NT2/D1 (cell line): ENCODE measurements at regions not wholly inside any gene's neighbourhood (a gene's known extent, or its start where the extent isn't known, plus 50 kb on each side); places are given as distances from the start of the nearest gene placed in this dataset.
A peak's percentile ranks its signal among the peaks of the same experiment; 100 is the strongest.

ENCODE experiments used
- DNase-seq: peaks from one replicate; pipeline ENCODE4 v3.0.0-alpha.2; 2011; ENCODE audit warnings: low read depth, low spot score
- H3K27me3 ChIP-seq: 2 replicates; pipeline ENCODE4 v1.6.0; 2011; ENCODE audit warnings: mild to moderate bottlenecking; ENCODE audit not compliant: insufficient read length, insufficient read depth
- H3K36me3 ChIP-seq: 2 replicates; pipeline ENCODE4 v1.6.1; 2011; ENCODE audit warnings: mild to moderate bottlenecking, low read length, mixed read lengths; ENCODE audit not compliant: insufficient read depth, insufficient read length
- H3K4me1 ChIP-seq: 2 replicates; pipeline ENCODE4 v1.5.1; 2011; ENCODE audit not compliant: insufficient read depth, insufficient read length
- H3K4me3 ChIP-seq: 2 replicates; pipeline ENCODE4 v1.5.1; 2011; ENCODE audit warnings: low read depth; ENCODE audit not compliant: insufficient read length
- H3K9ac ChIP-seq: 2 replicates; pipeline ENCODE4 v1.6.0; 2011; ENCODE audit warnings: low read depth; ENCODE audit not compliant: insufficient read length
- H3K9me3 ChIP-seq: 2 replicates; pipeline ENCODE4 v1.5.1; 2011; ENCODE audit warnings: mild to moderate bottlenecking, low read length; ENCODE audit not compliant: insufficient read depth
- SUZ12 ChIP-seq: IDR thresholded peaks from 2 replicates; pipeline ENCODE4 v1.6.1; 2011; ENCODE audit not compliant: insufficient read length, insufficient read depth; ENCODE audit errors: extremely low read depth
- YY1 ChIP-seq: IDR thresholded peaks from 2 replicates; pipeline ENCODE4 v1.6.1; 2011; ENCODE audit not compliant: insufficient read length, insufficient read depth
- ZNF274 ChIP-seq: IDR thresholded peaks from 2 replicates; pipeline ENCODE4 v1.6.1; 2011; ENCODE audit warnings: mild to moderate bottlenecking, low read depth, low read length

DNA sequence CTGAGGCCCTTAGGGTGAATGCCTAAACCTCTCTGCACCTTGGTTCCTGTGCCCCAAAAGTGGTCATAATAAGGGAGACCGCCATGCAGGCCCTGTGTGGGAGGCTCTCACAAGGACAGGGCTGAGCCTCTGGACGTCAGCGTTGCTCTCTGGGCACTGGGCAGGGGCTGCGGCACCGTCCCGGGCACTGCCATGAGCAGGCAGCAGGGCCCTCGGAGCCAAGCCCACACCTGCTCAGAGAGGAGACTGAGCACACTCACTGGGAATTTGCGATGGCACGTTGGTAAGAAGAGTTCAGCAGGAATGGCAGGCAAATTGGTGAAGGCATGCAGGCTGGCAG lies 123.4 kb downstream of the HMX1 start:
- TF ChIP-seq YY1 (no peak), ZNF274 (no peak), SUZ12 (no peak)
- peaks cover 14% of the 10 kb centered on the region for H3K4me1 ChIP-seq
- H3K4me3 ChIP-seq, result no peak overlapping the region
- no peaks in the 10 kb centered on the region for H3K27me3 ChIP-seq
- DNase-seq, result no peak
- no peaks in the 10 kb centered on the region for H3K36me3 ChIP-seq
- no peaks in the 10 kb centered on the region for H3K9me3 ChIP-seq
- no peak overlapping the region for H3K9ac ChIP-seq

- Histone ChIP-seq H3K36me3 (no peaks in the 10 kb centered on the region), H3K4me3 (no peak overlapping the region), H3K27me3 (no peaks in the 10 kb centered on the region), H3K4me1 (peaks cover 14% of the 10 kb centered on the region), H3K9me3 (no peaks in the 10 kb centered on the region), H3K9ac (no peak overlapping the region)
- no peak for DNase-seq
- TF ChIP-seq YY1 (no peak), ZNF274 (no peak), SUZ12 (no peak)
Observed at GRCh38 chr4:8747467-8748235, 124.0 kb downstream of the HMX1 start.

GRCh38 chr4:8746523-8747466 lies 124.8 kb downstream of the HMX1 start:
- Histone ChIP-seq H3K4me1 (peaks cover 14% of the 10 kb centered on the region), H3K4me3 (no peak overlapping the region), H3K9me3 (no peaks in the 10 kb centered on the region), H3K9ac (no peak overlapping the region), H3K36me3 (no peaks in the 10 kb centered on the region), H3K27me3 (no peaks in the 10 kb centered on the region)
- no peak for DNase-seq
- TF ChIP-seq YY1, result no peak
- no peak for TF ChIP-seq SUZ12
- TF ChIP-seq ZNF274, result no peak

DNA sequence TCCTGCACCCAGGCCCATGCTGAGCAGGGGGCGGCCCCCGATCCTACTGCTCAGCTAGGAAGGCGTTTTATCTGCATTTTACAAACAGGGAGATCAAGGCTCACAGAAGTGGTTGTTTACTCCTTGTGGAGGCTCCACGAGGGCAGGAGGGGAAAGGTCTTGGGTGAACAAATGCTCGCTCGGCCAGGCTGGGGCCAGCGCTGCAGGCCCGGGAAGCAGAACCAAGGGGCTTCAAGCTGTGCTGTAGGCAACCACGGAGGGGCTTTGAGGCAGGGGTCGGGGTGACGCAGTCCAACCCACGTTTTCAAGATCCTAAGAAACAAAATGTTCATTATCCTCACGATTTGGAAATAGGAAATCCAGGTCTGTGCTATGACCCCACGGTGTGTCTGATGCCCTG lies 125.8 kb downstream of the HMX1 start:
- Histone ChIP-seq H3K4me3 (no peak overlapping the region), H3K9ac (no peak overlapping the region), H3K4me1 (peaks cover 18% of the 10 kb centered on the region), H3K27me3 (no peaks in the 10 kb centered on the region), H3K36me3 (no peaks in the 10 kb centered on the region), H3K9me3 (no peaks in the 10 kb centered on the region)
- no peak for DNase-seq
- TF ChIP-seq SUZ12 (no peak), ZNF274 (no peak), YY1 (no peak)

- no peak for DNase-seq
- H3K36me3 ChIP-seq, result no peaks in the 10 kb centered on the region
- H3K27me3 ChIP-seq, result no peaks in the 10 kb centered on the region
- H3K9ac ChIP-seq, result peak overlapping the region; percentile 45
- H3K4me3 ChIP-seq, result no peak overlapping the region
- no peak for TF ChIP-seq YY1
- no peak for TF ChIP-seq ZNF274
- no peak for TF ChIP-seq SUZ12
- no peaks in the 10 kb centered on the region for H3K9me3 ChIP-seq
- peaks cover 22% of the 10 kb centered on the region for H3K4me1 ChIP-seq
Observed at GRCh38 chr4:8745005-8745790, 126.4 kb downstream of the HMX1 start.

DNA sequence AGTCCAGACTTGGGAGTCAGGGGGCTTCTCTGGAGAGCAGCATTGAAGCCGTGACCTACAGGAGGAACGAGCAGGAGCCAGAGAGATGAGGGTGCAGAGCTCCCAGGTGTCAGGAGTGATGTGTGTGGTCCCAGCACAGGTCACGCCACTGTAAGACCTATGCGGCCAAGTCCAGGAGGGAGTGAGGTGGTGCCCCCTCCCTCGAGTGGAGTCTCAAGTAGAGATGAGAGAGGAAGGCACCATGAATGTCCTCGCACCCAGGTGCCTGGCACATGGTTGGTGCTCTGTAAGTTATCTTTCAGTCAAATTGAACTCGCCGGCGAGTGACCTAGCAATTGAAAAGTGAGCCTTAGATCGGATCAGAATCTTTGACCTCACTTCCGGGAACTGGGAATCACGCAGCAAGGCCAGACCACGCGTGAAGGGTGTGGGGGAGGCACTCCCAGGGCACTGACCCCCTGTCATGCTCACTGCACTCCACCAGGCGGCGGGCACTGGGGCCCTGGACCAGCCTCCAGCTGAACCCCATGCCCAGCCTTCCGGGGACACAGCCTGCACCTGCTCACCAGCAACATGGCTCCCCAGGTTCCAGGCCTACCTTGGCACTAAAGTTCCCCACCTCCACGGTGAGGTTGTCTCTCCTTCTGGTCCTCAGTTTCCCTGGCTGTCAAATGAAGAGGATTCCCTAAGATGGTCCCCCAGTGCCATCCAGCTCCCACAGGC lies 127.4 kb downstream of the HMX1 start:
- H3K4me1 ChIP-seq, result peaks cover 25% of the 10 kb centered on the region
- no peak for DNase-seq
- H3K27me3 ChIP-seq, result no peaks in the 10 kb centered on the region
- H3K4me3 ChIP-seq, result no peak overlapping the region
- no peaks in the 10 kb centered on the region for H3K9me3 ChIP-seq
- H3K36me3 ChIP-seq, result no peaks in the 10 kb centered on the region
- no peak overlapping the region for H3K9ac ChIP-seq
- TF ChIP-seq YY1 (no peak), ZNF274 (no peak)

- H3K9me3 ChIP-seq, result no peaks in the 10 kb centered on the region
- peaks cover 25% of the 10 kb centered on the region for H3K4me1 ChIP-seq
- H3K9ac ChIP-seq, result no peak overlapping the region
- H3K27me3 ChIP-seq, result no peaks in the 10 kb centered on the region
- H3K4me3 ChIP-seq, result no peak overlapping the region
- no peak for DNase-seq
- TF ChIP-seq ZNF274, result no peak
- no peak for TF ChIP-seq SUZ12
- TF ChIP-seq YY1, result no peak
- H3K36me3 ChIP-seq, result no peaks in the 10 kb centered on the region
Observed at GRCh38 chr4:8742546-8742945, 129.1 kb downstream of the HMX1 start.
